HG02981 (cell line): ENCODE measurements at regions not wholly inside any gene's neighbourhood (a gene's known extent, or its start where the extent isn't known, plus 50 kb on each side); places are given as distances from the start of the nearest gene placed in this dataset.

ENCODE experiments used
- ATAC-seq: cut with Tn5 transposase; IDR thresholded peaks from one replicate; pipeline ENCODE4 v1.9.1; 2021; ENCODE audit warnings: mild to moderate bottlenecking, moderate library complexity; ENCODE audit not compliant: unreplicated experiment

- ATAC-seq: no peak
Measured at GRCh38 chr10:60728056-60728455, 50.2 kb upstream of the CDK1 start.

- no peak for ATAC-seq
Measured at GRCh38 chr10:60726257-60726656, 52.0 kb upstream of the CDK1 start.

GRCh38 chr10:60722623-60723022, 55.7 kb upstream of the CDK1 start:
- ATAC-seq: no peak

- no peak for ATAC-seq
Measured at GRCh38 chr10:60719721-60720120, 58.6 kb upstream of the CDK1 start.

DNA sequence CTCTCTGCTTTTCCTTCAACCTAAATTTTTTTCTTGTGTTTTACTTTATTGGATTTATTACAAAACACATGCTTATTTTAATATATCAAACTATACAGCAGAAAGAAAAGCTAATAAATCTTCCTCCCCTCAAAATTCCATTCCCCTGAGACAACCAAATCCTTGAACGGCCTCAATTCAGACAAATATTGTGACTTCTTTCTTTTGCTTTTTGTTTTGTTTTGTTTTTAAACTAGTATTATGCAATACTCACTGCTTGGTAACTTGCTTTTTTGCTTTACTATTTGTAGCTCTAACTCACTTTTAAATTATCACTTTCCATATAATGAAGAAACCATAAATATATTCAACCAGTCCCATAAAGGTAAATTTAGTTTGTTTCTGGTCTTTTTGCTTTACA, 59.4 kb upstream of the CDK1 start:
- ATAC-seq: no peak

GRCh38 chr10:60717852-60718251, 60.4 kb upstream of the CDK1 start:
- peak; percentile 75 for ATAC-seq

GRCh38 chr10:60714233-60714632, 64.0 kb upstream of the CDK1 start:
- no peak for ATAC-seq

DNA sequence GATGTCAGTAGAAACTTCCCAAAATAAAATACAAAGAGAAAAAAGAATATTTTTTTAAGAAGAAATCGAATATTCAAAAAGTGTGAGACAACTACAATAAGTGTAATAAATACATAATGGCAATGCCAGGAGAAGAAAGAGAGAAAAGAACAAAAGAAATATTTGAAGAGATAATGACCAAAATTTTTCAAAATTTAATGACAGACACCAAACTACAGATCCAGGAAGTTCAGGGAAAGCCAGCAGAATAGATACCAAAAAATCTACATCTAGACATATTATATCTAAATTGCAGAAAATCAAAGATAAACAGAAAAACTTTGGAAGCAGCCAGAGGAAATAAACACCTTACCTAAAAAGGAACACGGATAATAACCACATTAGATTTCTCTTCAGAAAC, 66.8 kb upstream of the CDK1 start:
- no peak for ATAC-seq

DNA sequence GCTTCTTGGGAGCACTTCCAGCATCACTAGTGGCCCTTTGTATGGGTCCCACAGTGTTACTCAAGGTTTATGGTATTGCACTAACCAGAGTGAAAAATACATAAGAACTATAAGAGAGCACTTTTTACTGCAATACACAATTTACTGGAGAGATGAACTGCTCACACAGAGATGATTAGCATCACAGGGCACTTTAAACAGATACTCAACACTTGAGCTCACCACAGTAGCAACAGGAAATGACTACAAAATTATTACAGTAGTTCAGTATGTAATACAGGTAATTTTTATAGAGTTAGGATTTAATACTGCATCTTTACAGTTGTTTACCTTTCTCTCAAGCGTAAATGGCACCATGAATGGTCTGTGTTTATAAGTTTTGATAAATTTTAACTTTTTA, 68.2 kb upstream of the CDK1 start:
- no peak for ATAC-seq

- ATAC-seq: no peak
Measured at GRCh38 chr10:60708666-60709065, 69.6 kb upstream of the CDK1 start.

DNA sequence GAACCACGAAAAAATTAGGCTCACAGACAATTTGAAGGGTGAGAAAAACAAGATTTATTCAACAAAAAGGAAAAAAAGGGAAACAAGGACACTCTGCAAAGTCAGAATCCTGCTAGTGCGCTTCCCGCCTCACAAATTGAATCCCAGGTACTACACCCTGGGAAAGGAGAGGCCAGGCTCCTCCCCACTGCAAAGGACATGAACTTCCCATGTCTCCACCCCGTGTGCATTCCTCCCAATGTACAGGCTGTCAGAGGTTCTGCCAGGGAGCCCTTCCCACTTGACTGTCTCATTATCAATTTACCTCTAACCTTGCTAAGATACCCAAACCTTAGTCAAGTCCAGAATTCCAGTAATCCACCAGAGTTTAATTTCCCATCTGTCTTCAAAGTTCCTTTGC, 70.4 kb upstream of the CDK1 start:
- no peak for ATAC-seq

- no peak for ATAC-seq
Measured at GRCh38 chr10:60706146-60706545, 72.1 kb upstream of the CDK1 start.

- no peak for ATAC-seq
Measured at GRCh38 chr10:60705376-60705775, 72.9 kb upstream of the CDK1 start.

DNA sequence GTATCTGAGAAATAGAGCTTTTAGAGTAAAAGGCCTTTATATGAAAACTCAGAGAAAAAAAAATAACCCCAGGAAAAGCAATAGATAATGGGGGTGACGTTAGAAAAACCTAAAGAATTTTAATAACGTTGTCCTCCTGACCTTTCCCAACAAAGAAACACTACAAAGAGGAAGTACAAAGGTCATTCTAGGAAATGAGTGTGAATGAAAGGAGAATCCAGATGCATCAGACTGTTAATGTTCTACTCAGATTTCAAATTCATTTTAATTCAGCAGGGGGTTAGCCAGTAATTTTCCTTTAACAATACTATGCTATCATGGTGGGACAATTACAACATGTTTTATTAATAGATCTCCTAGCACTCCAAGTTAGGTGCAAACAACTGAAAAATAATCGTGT, 73.8 kb upstream of the CDK1 start:
- no peak for ATAC-seq

DNA sequence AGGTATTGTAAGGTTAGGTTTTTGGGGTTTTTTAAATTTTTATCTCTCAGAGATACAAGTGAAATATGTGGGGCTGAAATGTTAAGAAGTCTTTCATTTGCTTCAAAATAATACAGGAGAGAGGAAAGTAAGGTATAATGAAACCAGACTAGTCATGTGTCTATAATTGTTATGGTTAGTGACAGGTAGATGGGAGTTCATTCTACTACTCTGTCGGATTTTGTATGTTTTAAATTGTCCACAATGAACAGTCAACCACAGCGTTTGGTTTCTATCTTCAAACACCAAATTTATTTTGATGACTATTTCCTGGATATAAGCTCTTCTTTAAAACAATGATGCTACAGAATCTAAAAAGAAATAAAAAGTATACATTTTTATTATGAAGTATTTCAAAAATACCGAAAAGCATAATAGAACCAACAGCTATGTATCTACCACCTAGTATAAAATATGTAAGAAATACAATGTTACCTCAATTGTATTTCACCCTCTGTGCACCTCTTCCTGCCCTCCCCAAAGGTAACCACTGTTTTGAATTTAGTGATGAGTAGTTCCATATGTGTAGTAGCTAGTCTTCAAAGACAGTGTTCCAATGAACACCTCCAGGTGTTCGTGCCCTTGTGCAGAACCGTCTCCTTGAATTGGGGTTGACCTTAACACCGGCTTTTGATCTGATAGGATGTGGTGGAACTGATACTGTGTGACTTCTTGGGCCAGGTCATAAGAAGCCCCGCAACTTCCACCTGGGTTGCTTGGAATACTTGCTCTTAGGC, 74.8 kb upstream of the CDK1 start:
- no peak for ATAC-seq

DNA sequence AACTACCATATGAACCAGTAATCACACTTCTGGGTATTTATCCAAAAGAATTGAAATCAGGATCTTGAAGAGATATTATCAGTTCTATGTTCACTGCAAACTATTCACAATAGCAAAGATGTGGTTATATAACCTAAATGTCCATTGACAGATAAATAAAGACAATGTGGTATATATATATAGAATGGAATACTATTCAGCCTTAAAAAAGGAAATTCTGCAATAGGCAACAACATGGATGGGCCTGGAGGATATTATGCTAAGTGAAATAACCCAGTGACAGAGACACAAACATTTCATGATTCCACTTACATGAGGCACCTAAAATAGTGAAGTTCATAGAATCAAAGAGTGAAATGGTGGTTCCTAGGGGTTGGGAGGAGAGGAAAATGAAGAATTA, 90.6 kb upstream of the CDK1 start:
- ATAC-seq: no peak

GRCh38 chr10:60684091-60684490, 94.2 kb upstream of the CDK1 start:
- ATAC-seq: no peak

- no peak for ATAC-seq
Measured at GRCh38 chr10:60681103-60681502, 97.2 kb upstream of the CDK1 start.

DNA sequence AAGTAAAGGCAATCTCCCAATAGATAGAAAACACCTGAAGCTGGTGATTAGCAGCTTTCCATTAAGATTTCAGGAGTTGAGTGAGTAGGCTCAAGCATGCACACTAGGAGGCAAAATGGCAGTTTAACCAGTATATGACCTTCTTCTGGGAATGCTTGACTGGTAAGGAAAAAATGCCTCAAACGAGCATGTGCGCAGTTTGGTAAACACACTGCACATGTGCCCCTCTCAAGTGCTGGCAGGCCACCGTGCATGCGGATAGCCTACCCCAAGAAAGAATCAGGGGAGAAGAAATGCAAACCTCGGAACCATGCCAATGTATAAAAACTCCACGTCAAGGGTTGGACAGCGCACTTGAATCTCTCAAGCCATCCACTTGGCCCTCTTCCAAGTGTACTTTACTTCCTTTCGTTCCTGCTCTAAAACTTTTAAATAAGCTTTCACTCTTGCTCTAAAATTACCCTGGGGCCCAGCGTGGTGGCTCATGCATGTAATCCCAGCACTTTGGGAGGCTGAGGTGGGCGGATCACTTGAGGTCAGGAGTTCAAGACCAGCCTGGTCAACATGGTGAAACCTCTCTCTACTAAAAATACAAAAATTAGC, 98.8 kb upstream of the CDK1 start:
- ATAC-seq: no peak

DNA sequence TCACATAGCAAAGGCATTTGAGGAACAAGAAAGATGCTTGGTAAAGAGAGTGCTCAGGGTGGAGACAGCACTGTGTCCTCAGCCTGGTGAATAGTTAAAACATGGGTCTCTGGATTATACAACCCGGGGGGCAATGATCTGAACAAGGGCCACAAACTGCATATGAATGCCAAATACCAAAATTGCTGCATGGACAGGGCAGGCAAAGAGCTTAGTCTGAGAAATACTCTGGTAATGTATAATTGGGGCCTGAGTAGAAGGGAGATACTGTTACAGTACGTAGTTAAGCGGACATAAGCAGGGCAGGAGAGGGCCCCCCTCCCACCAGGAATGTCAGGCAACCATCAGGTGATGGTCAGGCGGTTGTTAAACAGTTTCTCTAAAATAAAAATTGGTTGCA, 99.3 kb upstream of the CDK1 start:
- no peak for ATAC-seq

DNA sequence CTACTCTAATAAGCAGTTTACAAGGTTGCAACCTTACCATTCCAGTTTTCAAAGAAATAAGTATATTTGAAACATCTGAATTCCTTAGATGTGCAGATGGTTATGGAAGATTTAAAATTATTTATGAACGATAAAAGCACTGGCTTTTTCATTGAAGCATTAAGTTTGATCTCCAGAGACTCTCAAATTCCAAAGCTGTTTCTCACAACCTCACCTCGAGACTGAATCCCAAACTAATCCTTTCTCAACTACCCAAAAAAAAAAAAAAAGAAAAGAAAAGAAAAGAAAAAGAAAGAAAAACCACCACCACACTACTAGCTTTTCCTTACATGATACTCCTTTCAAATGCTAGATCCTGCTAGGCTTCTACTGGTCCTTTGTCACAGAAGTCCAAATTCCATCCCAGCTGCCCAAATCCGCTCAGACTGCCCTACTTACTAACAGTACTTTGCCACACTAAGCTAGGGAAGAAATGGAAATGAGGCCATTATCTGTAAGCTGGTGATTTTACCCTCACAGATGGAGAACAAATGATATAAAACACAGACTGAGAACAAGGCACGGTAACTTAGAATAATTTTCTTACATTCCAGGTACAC, 100.6 kb upstream of the CDK1 start:
- no peak for ATAC-seq

- no peak for ATAC-seq
Measured at GRCh38 chr10:60675236-60675635, 103.0 kb upstream of the CDK1 start.
